Endometrium (tissue), 2 donors: ENCODE measurements at regions not wholly inside any gene's neighbourhood (a gene's known extent, or its start where the extent isn't known, plus 50 kb on each side); places are given as distances from the start of the nearest gene placed in this dataset.
A peak's percentile ranks its signal among the peaks of the same experiment; 100 is the strongest.
"Not testable (repeated sequence)": the region's sequence is repeated elsewhere in the genome, so short reads cannot be mapped to it uniquely, and the experiment has no call there.

Experiments
- FAIRE-seq: peaks from 2 replicates; lab custom pipeline; 2012; peaks lifted over from hg19 to GRCh38; lab: Jason Lieb, UNC
- donor health status: control.
- donor health status: control.

DNA sequence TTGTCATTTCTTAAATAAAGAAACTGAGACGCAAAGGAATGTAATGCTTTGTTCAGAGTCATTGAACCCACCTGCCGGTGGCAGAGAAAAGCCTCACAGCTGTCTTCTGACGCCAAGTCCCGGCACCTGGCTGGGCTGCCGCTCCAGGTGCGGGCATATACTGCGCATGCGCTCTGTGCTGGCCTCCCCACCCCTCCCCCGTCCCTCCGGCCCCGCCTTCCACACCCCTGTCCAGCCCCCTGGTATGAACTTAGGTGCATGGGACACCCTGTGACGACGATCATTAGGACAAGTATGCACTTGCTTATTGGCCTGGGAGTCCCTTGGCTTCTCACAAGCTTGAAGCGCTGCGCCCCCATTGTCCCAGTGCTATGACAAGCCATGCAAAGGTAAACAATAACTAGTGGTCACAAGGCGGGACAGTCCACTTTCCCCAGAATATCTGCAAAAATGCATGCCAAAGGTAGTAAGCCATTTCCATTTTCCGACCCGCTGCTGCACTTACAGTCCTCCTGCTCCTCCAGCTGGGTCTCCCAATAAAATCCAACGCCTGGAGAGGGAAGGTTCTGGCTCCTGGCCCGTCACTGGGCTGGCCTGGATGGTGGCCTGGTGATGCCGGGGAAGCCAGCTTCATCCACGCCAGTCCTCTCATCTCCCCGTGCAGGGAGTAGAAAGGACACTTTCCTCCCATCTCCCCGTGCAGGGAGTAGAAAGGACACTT, 100.4 kb downstream of the PSMG1 start:
- no peak for FAIRE-seq

DNA sequence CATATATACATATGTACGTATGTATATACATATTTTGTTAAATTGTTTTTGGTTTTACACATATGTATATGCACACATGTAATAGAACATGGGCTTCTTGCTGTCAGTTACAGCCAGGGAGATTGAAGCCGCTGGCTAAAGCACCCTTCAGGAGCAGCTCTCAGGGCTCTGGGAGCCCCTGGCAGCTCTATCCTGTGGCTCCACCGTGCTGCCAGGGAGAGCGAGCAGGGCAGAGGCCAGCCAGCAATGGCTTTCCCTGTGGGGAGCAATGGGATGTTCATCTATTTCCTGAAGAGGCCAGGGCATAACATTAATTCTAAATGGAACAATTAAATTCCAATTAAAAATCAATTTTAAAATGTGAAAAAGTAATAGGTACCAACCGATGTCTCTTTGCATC, 102.9 kb downstream of the PSMG1 start:
- FAIRE-seq = no peak

DNA sequence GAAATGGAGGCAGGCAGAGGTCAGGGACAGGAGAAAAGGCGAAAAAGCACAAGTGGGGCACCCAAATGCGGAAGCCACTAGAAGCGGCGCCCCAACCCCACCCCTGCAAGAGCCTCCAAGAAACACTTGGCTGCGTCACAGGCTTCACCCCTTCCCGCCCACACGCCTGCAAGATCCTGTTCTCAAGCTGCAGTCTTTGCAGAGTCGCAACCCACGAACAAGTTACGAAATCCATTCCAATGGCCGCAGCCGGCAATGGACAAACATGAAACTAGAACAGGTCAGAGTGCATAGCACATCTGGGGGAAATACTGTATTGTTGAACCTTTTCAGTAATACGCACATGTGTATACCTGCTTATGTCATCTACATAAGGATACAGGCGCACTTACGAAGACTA, 103.6 kb downstream of the PSMG1 start:
- FAIRE-seq = no peak

DNA sequence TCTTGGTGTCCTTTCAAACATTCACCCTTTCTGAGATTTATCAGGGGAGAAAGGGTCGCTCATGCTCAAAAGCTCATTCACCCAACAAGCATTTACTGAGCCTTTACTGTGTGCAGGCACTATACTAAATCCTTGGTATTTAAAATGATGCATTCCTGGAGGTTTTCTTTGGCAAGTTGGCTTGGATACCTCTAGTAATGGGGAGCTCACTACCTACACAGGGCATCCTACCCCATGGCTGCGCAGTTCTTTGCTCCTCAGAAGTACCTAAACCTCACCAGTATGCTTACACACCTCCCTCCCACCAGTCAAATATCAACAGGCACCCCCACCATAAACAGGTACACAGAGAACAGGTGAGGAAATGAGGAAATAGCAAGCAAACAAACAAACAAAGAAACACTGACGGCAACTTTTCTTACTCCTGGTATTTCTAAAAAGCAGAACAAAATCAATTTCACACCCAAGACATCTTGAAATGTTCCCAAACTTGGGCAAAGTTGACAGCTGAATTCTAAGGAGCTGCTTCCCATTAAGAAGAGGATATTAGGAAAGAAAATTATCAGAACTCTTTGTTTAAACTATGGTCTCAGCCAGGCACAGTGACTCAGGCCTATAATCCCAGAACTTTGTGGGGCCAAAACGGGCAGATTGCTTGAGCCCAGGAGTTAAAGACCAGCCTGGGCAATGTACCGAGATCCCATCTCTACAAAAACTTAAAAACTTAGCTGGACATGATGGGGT, 104.8 kb downstream of the PSMG1 start:
- FAIRE-seq = no peak

DNA sequence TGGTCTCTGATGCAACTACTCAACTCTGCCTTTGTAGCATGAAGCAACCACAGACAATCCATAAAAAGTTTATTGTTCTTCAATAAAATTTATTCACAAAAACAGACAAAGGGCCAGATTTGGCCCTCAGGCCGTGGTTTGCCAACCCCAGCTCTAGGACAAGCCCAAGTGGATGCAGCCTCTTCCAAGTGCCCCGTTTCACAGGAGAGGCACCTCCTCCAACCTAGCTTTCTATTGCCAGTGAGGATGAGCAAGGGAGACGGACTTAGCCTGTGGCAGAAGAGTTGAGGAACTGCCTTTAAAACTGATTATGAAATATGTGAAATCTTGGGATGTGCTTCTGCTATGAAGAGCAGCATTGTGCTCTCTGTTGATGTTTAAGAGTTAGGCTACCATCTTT, 105.4 kb downstream of the PSMG1 start:
- no peak for FAIRE-seq

DNA sequence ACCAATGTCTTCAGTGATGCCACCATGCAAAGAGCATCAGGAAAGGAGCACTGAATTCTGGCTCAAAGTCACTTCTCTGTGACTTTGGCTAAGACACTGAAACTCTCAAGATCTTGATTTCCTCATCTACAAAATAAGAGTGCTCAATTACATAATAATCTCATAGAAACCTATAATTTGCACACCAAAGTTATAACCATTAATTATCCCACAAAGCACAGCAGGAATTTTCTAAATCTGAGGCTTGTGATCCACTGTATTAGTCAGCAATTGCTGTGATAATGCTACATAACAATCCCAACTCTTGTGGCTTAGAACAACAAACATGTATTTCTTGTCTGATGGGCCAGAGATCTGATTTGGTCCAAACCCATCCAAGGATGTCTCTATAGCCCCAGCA, 108.7 kb downstream of the PSMG1 start:
- FAIRE-seq = no peak

DNA sequence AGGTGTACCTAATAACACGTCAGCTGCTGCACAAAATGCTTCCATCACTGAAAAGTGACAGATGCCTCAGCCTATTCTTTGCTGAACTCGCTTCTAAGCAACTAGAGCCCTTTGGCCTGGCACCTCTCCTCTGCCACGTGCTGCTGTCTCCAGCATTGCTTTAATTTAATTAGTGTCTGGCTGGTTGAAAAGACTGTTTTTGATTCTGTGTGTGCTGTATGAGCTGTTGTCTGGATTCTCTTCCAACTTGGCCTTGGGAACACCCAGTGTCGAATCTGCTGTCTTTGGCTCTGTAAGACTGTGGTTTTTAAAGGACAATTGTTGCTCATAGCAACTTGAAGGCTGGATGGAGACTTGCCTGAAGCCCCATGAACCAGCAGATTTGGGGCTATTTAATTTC, 109.5 kb downstream of the PSMG1 start:
- FAIRE-seq = no peak

DNA sequence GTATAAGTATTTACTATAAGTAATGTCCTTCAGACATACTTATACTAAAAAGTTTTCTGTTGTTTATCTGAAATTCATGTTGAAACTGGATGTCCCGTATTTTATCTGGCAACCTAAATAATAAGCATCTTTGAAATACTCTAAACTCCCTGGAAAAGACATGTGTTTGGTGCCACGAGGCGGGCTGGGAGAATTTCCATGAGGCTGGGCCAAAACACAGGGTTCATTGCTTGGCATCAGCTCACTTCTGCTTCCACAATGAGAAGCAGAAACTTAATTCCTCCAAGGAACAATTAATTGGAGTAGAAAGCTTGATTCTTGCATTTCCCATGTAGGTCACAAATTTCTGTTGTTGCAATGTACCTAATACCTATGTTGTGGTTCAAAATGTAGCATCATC, 110.2 kb downstream of the PSMG1 start:
- FAIRE-seq = no peak

DNA sequence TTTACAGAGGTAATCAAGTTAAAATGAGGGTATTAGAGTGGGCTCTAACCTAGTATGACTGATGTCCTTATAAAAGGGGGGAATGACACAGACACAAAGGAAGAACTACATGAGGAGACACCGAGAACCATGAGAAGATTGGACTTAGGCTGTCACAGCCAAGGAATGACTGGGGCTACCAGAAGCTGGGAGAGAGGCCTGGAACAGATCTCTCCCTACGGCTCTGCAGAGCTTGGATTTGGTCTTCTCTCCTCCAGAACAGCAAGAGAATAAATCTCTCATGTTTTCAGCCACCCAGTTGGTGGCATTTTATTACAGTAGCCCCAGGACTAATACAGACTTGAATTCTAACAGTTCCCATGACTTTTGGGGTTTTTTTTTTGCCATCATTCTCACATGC, 110.8 kb downstream of the PSMG1 start:
- FAIRE-seq = no peak

DNA sequence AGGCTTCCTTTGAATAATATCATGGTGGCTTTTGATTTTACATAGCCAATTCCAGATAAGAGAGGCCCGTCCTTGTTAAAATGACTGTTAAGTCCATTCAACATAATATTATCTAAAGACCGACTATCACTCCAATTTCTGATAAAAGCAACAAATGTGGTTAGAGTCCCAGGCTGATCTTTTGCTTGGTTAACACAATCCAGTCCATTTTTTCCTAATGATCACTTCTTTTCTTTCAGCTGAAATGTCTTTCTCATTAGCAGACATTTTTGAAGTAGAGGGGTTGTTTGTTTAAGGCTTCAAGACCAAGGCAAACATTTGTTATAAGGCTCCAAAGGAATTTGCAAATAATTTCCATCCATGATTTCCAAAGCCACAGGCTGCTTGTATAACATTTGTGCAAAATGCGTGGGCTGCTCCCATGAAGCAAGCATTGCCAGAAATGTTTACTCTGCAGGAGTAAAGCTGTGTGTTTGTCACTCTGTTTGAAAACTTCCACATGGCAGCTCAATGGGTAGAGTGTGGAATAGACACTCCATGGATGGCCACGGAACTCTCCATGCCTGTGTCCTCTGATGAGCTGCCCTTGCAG, 111.5 kb downstream of the PSMG1 start:
- FAIRE-seq = peak; percentile 33

DNA sequence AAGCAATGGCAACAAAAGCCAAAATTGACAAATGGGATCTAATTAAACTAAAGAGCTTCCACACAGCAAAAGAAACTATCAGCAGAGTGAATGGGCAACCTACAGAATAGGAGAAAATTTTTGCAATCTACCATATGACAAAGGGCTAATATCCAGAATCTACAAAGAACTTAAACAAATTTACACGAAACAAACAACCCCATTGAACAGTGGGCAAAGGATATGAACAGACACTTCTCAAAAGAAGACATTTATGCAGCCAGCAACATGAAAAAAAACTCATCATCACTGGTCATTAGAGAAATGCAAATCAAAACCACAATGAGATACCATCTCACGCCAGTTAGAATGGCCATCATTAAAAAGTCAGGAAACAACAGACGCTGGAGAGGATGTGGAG, 113.4 kb downstream of the PSMG1 start:
- not testable (repeated sequence) for FAIRE-seq

DNA sequence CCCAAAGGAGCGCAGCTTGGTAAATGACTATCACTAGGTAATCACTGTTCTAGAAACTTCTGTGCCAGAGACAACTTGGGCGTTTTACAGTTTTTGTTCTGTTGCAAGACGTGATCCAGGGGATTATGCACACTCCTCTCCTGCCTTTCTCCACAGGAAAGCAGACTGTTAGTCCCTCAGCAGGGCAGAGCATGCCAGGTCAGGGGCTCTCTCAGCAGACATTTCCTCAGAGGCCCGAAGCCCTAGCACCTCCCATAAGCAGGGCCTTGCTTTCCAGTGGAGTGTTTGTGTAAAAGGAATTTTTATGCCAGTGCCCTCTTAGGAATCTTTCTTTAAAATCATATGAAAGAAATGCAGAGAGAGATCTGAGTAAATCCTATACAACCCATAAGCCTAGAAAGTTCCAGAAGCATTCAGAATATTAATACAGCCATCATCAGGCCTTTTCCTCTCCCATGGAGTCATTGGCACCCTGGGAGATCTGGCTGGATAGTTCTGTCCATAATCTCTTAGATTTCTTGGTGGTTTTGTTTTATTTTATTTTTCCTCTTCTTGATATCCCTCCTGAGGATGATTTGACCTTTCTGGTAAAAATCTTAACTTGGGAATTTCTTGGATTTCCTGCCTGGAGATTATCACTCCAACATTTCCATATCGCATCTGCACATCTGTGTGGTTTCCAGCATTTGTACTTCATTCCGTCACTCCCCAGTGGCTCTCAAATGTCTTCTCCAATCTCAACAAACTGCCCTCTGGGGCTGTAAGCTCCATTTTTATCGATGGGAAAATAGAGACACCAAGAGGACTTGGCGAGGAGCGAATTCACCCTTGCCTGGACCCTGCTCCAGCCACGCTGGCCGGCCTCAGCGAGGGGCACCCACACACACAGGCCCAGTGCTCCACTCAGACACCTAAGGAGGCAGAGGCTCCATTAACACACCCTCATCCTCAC, 116.1 kb downstream of the PSMG1 start:
- no peak for FAIRE-seq

DNA sequence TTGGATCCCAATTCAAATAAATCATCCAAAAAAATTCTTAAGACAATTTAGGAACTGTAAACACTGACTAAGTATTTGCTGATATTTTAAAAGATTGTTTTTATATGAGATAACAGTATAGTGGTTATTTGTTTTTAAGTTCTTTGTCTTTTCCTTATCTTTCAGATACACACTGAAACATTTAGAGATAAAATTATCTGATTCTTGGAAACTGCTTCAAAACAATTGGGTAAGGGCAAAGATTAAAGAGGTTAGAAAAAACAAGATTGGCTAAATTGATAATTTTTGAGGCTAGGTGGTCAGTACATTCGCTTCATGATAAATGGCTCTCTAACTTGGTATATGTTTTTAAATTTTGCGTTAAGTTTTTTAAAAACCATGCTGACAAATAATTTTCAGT, 117.3 kb downstream of the PSMG1 start:
- FAIRE-seq = peak; percentile 53

DNA sequence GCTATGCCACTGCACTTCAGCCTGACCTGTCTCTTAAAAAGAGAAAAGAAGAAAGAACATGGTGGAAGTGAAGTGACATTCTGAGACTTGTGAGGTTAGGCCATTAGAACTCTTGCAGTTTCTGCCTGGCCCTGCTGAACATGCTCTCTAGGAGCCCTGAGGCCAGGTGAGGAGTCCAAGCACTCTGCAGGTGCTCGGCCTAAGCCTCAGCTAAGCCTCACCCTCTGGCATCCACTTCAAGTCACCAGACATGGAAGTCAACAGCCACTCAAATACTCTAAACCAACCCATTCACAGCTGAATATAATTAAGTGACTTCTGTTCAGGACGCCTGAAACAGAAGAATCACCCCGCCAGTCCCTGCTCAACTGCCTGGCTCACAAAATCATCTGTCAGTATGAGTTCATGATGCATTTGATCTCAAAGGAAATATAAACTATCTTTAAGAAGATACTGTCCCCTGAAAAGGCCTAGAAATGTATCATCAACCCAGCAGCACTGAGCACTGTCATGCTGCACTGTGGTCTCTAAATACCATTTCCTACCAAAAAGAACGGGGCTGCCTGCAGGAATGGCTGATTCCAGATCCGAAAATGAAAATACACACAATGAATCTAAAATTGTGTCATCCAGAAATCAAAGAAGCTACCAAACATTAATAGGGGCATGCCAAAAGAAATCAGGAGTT, 118.8 kb downstream of the PSMG1 start:
- no peak for FAIRE-seq

DNA sequence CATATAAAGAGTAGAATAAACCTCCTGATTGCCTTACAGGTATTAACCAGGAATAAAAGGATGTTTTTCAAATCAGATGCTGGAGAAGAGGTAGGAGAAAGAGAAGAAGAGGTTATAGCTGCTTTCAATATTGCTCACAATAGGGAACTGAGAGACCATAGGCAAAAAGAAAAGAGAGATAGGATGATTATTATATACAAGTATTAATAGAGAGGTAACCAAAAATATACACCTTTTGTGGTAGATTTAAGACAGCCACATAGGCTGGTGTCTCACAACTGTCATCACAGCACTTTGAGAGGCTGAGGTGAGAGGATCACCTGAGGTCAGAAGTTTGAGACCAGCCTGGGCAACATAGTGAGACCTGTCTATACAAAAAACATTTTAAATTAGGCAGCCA, 119.7 kb downstream of the PSMG1 start:
- no peak for FAIRE-seq

DNA sequence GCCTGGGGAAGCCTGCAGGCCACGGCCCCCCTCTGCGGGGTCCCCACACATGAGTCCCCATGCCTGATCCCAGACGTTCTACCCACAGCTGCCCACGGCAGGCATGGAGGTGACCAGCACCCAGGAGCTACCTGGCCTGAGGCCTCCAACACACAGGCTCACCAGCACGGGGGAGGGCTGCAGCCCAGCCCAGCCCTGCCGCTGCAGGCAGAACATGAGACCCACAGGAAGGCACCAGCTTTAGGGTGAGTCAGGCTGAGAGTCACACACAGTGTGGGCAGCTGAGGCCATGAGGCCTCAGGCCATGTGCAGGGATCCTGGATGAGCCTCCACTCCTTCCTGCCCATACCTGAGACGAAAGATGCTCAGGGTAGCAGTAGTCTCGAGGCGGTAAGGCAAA, 121.1 kb downstream of the PSMG1 start:
- no peak for FAIRE-seq

DNA sequence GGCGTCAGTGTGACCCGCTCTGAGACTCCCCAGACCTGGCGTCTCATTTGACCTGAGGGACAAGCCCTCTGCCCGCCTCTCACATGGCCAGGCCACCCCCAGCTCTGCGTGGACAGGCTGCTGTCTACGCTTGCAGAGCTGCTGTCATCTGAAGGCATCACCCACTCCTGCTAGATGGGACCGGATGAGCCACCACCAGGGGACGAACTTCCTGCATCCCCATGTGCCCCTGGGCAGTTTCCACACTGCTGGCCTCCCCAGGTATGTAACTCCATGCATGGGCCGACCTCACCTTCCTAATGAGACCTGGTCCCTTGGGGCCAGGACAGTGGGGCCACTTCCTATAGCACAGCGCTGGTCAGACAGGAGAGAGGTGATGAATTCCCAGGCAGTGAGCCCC, 121.5 kb downstream of the PSMG1 start:
- no peak for FAIRE-seq

DNA sequence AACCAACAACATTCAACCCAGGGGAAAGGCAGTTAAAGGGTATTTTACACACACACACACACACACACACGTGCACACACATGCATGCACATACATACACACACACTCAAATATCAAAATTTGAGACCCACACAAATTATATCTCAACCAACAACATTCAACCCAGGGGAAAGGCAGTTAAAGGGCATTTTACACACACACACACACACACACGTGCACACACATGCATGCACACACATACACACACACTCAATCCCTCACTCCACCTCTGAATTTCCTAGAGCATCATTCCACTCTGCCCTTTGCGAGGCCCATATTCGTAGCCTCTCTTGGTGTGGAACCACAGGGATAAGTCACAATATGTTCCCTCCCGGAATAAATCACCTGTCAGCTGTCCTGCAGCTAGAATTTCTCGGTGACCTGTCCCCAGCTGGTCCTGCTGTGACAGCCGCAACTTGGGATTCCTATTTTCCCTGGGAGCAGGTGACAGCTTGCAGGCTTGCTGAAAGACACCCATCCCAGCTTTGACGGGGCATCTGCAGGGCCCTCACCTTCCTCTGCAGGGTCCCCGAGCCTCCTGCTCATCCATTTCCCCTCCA, 122.7 kb downstream of the PSMG1 start:
- FAIRE-seq = no peak

DNA sequence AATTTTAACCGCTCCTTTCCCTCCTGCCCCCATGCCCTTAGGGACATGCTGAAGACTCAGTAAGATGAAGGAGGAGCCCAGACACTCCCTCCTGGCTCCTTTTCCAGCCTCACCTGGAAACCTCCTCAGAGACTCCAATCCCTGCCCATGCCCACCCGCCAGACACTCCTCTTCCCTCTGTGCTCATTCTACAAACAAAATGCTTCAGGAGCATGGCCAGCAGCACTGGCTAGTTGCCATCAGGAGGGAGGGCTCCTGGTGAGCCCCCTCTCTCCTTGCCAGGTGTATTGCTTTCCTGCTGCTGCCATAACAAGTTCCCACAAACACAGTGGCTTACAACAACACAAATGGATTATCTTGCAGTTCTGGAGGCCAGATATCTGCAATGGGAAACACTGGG, 126.1 kb downstream of the PSMG1 start:
- no peak for FAIRE-seq

DNA sequence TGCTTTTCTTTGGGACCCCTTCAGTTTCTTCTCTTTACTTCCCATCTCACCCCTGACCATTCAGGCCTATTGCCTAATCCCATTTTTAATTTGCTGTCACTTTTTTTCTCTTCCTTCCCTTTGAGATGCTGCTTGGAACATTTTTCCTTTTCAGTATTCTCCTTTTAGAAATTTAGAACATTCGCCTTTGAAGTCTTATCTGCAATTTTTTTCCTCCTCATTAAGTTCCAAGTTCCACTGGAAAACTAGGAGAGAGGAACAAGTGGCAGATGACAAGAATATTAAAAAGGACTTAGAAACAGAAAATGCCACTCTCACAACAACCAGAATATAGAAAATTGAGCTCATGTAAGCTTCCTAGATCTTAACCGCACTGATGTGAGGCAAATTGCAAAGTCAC, 126.6 kb downstream of the PSMG1 start:
- FAIRE-seq = no peak

DNA sequence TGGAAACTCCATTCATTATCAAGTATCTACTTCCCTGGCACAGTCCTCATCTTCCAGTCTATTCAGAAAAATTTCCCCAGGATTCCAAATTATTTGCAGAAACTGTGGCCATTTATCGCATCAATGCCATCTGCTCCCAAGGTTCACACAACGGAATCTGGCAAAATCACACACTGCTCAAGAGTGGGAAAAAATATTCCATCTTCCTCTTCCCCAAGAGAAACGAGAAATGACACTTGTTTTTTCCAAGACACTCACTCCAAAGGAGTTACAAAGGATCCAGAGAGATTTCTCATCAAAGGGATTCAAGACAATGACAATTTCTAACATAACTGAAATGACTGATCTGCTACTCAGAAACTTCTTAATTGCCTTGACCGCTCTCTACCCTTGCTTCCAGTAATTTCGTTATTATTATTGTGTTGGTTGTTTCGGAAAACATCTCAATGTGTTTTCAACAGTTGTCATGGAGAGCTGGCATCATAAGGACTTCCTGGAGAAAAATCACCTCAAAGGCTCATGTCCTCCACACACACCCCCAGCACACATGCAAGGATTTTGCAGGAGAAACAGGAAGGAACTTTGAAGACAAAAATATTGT, 128.0 kb downstream of the PSMG1 start:
- peak; percentile 76 for FAIRE-seq
